HFFc6 (cell line): ENCODE measurements at regions not wholly inside any gene's neighbourhood (a gene's known extent, or its start where the extent isn't known, plus 50 kb on each side); places are given as distances from the start of the nearest gene placed in this dataset.

Experiments used
- DNase-seq: peaks from one replicate; pipeline ENCODE4 v3.0.0-alpha.2; 2018
- H3K27ac Mint-ChIP-seq: 2 replicates; pipeline ENCODE4 v1.8.0; 2020; ENCODE audit warnings: mild to moderate bottlenecking, mixed read lengths
- H3K27me3 Mint-ChIP-seq: 2 replicates; pipeline ENCODE4 v1.8.0; 2021; ENCODE audit warnings: mild to moderate bottlenecking, moderate library complexity, mixed read lengths; ENCODE audit not compliant: insufficient read depth
- H3K36me3 Mint-ChIP-seq: 2 replicates; pipeline ENCODE4 v1.8.0; 2021; ENCODE audit warnings: low read depth, mixed read lengths
- H3K4me1 Mint-ChIP-seq: 2 replicates; pipeline ENCODE4 v1.8.0; 2020; ENCODE audit warnings: low read depth, mixed read lengths
- H3K4me3 Mint-ChIP-seq: 2 replicates; pipeline ENCODE4 v1.8.0; 2020; ENCODE audit warnings: mild to moderate bottlenecking, moderate library complexity, mixed read lengths
- H3K9me3 Mint-ChIP-seq: 2 replicates; pipeline ENCODE4 v1.8.0; 2020; ENCODE audit warnings: mild to moderate bottlenecking, mixed read lengths
- CTCF ChIP-seq: fragments of 200-600 bp; sonication (generic); IDR thresholded peaks from 2 replicates; pipeline ENCODE4 v1.5.0; 2021; ENCODE audit warnings: antibody characterized with exemption, mild to moderate bottlenecking

DNA sequence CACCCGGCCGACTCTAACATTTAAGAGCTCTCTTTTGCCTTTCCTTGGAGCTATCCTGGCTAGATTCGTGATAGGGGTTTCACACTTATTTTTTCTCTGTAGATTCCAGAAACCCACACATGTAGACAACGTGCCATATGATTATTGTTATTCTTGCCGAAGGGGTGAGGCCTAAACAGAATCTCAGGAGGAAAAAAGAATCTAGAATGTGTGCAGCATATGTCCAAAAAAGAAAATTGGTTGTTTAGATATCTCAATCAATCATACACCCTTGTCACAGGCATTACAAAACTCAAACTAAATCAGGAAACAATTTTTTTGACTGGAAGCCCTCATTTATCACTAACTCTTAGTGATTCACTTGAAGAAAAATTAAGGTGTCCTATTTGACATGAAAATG, 66.9 kb upstream of the TGM3 start:
- peaks cover 50% of the 10 kb centered on the region for H3K4me1 Mint-ChIP-seq
- H3K36me3 Mint-ChIP-seq: peaks cover 5% of the 10 kb centered on the region
- H3K27me3 Mint-ChIP-seq: no peaks in the 10 kb centered on the region
- DNase-seq: no peak
- no peak overlapping the region for H3K4me3 Mint-ChIP-seq
- TF ChIP-seq CTCF: no peak
- no peak overlapping the region for H3K27ac Mint-ChIP-seq
- H3K9me3 Mint-ChIP-seq: no peaks in the 10 kb centered on the region

- Mint-ChIP-seq H3K36me3 (peaks cover 5% of the 10 kb centered on the region), H3K27ac (peak overlapping the region; percentile 66), H3K4me1 (peaks cover 48% of the 10 kb centered on the region), H3K27me3 (no peaks in the 10 kb centered on the region), H3K4me3 (no peak overlapping the region), H3K9me3 (no peaks in the 10 kb centered on the region)
- no peak for TF ChIP-seq CTCF
- DNase-seq: peak; percentile 46
Measured at GRCh38 chr20:2230726-2231488, 64.9 kb upstream of the TGM3 start.

GRCh38 chr20:2231701-2232100, 64.1 kb upstream of the TGM3 start:
- Mint-ChIP-seq H3K4me1 (peaks cover 56% of the 10 kb centered on the region), H3K27ac (no peak overlapping the region), H3K36me3 (peaks cover 5% of the 10 kb centered on the region), H3K4me3 (no peak overlapping the region), H3K9me3 (no peaks in the 10 kb centered on the region), H3K27me3 (no peaks in the 10 kb centered on the region)
- TF ChIP-seq CTCF: no peak
- no peak for DNase-seq

DNA sequence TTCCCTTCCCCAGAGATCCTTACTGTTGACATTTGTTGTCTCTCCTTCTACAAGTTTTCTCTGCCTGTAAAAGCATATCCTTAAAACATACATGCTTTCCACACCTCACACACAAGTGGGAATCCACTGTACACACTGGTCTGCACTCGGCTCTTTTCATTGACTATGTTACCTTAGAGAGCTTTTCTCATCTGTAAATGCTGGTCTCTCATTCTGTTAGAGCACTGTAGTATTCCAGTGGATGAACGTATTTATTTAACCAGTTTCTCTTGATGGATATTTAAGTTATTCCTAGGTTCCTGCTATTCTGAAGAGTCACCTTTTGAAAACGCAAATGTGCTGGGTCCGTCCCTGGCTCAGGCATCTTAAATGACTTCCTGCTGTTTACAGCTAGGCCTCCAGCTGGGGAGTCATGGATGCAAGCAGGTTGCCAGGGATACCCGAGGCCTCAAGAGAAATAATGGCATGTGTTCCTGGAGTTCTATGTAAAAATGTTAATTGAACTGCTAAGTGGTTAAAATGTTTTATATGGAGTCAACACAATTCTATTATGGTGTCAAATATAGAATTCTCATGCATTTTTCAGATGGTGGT, 61.1 kb upstream of the TGM3 start:
- H3K27ac Mint-ChIP-seq: peak overlapping the region; percentile 74
- no peak for TF ChIP-seq CTCF
- H3K9me3 Mint-ChIP-seq: no peaks in the 10 kb centered on the region
- H3K4me3 Mint-ChIP-seq: no peak overlapping the region
- peaks cover 2% of the 10 kb centered on the region; the same call in 1 of the 2 replicates for H3K36me3 Mint-ChIP-seq
- DNase-seq: peak; percentile 13
- peaks cover 68% of the 10 kb centered on the region for H3K4me1 Mint-ChIP-seq
- no peaks in the 10 kb centered on the region; the same call in 1 of the 2 replicates for H3K27me3 Mint-ChIP-seq

- Mint-ChIP-seq H3K4me1 (peaks cover 55% of the 10 kb centered on the region), H3K4me3 (peak overlapping the region; percentile 79), H3K27ac (peak overlapping the region; percentile 98), H3K27me3 (no peaks in the 10 kb centered on the region; the same call in 1 of the 2 replicates), H3K36me3 (peaks cover 5% of the 10 kb centered on the region; the same call in 1 of the 2 replicates), H3K9me3 (no peaks in the 10 kb centered on the region)
- TF ChIP-seq CTCF: no peak
- peak; percentile 41 for DNase-seq
Measured at GRCh38 chr20:2236256-2236655, 59.5 kb upstream of the TGM3 start.
